HCT116 (cell line): ENCODE measurements at regions not wholly inside any gene's neighbourhood (a gene's known extent, or its start where the extent isn't known, plus 50 kb on each side); places are given as distances from the start of the nearest gene placed in this dataset.

ENCODE experiments used
- ATAC-seq: fragments of 200-7000 bp; cut with Tn5 transposase; 2 replicates; pipeline ENCODE4 v1.9.1; 2020; ENCODE audit warnings: mild to moderate bottlenecking, moderate library complexity
- BruUV-seq: library from RNA; stranded (reverse); fragments of 400-500 nt; replicated peaks from 2 replicates; lab custom pipeline; 2021; lab: Mats Ljungman, UMichigan
- CTCF ChIA-PET: fragments of 300-600 bp; sonication (Branson Sonifier 250); formaldehyde crosslinking; loops from one replicate; lab custom pipeline; 2021; ENCODE audit warnings: antibody characterized with exemption; lab: Charles Lee
- POLR2A ChIA-PET: fragments of 300-600, 350-600 bp; sonication (Branson Sonifier 250); formaldehyde crosslinking; loops from one replicate; lab custom pipeline; 2021; ENCODE audit warnings: antibody characterized with exemption; lab: Charles Lee
- RAD21 ChIA-PET, 2 experiments: fragments of 300-600 bp; sonication (Branson Sonifier 250); formaldehyde crosslinking; loops; one replicate each; lab custom pipeline; 2023; ENCODE audit warnings: low total read pairs in 2 of 2; ENCODE audit not compliant: uncharacterized antibody in 2 of 2, unreplicated experiment in 2 of 2, low non-redundant PET in 1 of 2; lab: Charles Lee
- DNase-seq: peaks from one replicate; pipeline ENCODE4 v3.0.0-alpha.2; 2010; ENCODE audit warnings: low read depth, low spot score
- H2AFZ ChIP-seq: fragments of 200-600 bp; shearing (Covaris generic), sonication (generic); 2 replicates; pipeline ENCODE4 v1.6.1; 2017; ENCODE audit warnings: low read depth, mixed run types, mixed read lengths, antibody characterized with exemption, low read length; ENCODE audit not compliant: poor library complexity, severe bottlenecking
- H3K27ac ChIP-seq: 2 replicates; pipeline ENCODE4 v1.5.1; 2012; ENCODE audit warnings: low read depth, low read length
- H3K27me3 ChIP-seq: fragments of 200-600 bp; sonication (generic); 2 replicates; pipeline ENCODE4 v1.6.1; 2016; ENCODE audit warnings: mixed run types, low read length, mixed read lengths; ENCODE audit not compliant: insufficient read depth
- H3K36me3 ChIP-seq, 2 experiments: fragments of 200-500 bp in 1 of 2; fragments of 200-600 bp in 1 of 2; sonication (Bioruptor generic) in 1 of 2; sonication (generic) in 1 of 2; 2 replicates each; pipeline versions ENCODE4 v1.5.1 to v1.6.1; 2014 to 2016; ENCODE audit warnings: low read length in 2 of 2, inconsistent platforms in 1 of 2, mixed read lengths in 1 of 2, mixed run types in 1 of 2; ENCODE audit not compliant: insufficient read depth in 2 of 2, control insufficient read depth in 1 of 2
- H3K4me1 ChIP-seq, 2 experiments: fragments of 200-600 bp in 1 of 2; sonication (generic) in 1 of 2; 2 replicates each; pipeline versions ENCODE4 v1.5.1 to v1.6.1; 2012 to 2017; ENCODE audit warnings: low read length in 2 of 2, inconsistent platforms in 1 of 2, mild to moderate bottlenecking in 1 of 2, mixed read lengths in 1 of 2, mixed run types in 1 of 2, moderate library complexity in 1 of 2; ENCODE audit not compliant: insufficient read depth in 2 of 2, control insufficient read depth in 1 of 2
- H3K4me2 ChIP-seq: fragments of 200-600 bp; sonication (generic); 2 replicates; pipeline ENCODE4 v1.6.1; 2017; ENCODE audit warnings: mixed run types, low read length, mixed read lengths
- H3K4me3 ChIP-seq, 2 experiments: fragments of 200-600 bp in 1 of 2; sonication (generic) in 1 of 2; replicated peaks in 1 of 2; 2 replicates each; pipeline ENCODE4 v1.5.1; 2011 to 2016; ENCODE audit warnings: low read length in 2 of 2, control low read depth in 1 of 2, low read depth in 1 of 2, mild to moderate bottlenecking in 1 of 2, mixed read lengths in 1 of 2, mixed run types in 1 of 2
- H3K79me2 ChIP-seq: fragments of 200-600 bp; sonication (generic); 2 replicates; pipeline ENCODE4 v1.6.1; 2017; ENCODE audit warnings: mild to moderate bottlenecking, mixed run types, low read length, moderate library complexity, mixed read lengths; ENCODE audit not compliant: insufficient read depth
- H3K9ac ChIP-seq: fragments of 200-600 bp; sonication (generic); 2 replicates; pipeline ENCODE4 v1.6.1; 2016; ENCODE audit warnings: low read length, mixed read lengths
- H3K9me2 ChIP-seq: fragments of 200-600 bp; sonication (generic), shearing (Covaris generic); 2 replicates; pipeline ENCODE4 v1.6.1; 2017; ENCODE audit warnings: mixed run types, mild to moderate bottlenecking, moderate library complexity; ENCODE audit not compliant: insufficient read depth
- H3K9me3 ChIP-seq, 2 experiments: fragments of 200-500 bp in 1 of 2; fragments of 200-600 bp in 1 of 2; sonication (Bioruptor generic) in 1 of 2; sonication (generic) in 1 of 2; 2 replicates each; pipeline ENCODE4 v1.6.1; 2014 to 2017; ENCODE audit warnings: low read length in 2 of 2, mixed read lengths in 2 of 2, inconsistent platforms in 1 of 2, low read depth in 1 of 2, mild to moderate bottlenecking in 1 of 2, mixed run types in 1 of 2, moderate library complexity in 1 of 2; ENCODE audit not compliant: control insufficient read depth in 1 of 2, insufficient read depth in 1 of 2
- H4K20me1 ChIP-seq: fragments of 200-600 bp; sonication (generic), shearing (Covaris generic); 2 replicates; pipeline ENCODE4 v1.6.1; 2017; ENCODE audit warnings: mixed run types, mild to moderate bottlenecking, moderate library complexity; ENCODE audit not compliant: insufficient read depth
- CEBPB ChIP-seq: IDR thresholded peaks from 2 replicates; pipeline ENCODE4 v1.6.1; 2012; ENCODE audit warnings: low read depth
- EZH2 ChIP-seq: fragments of 200-600 bp; sonication (generic); IDR thresholded peaks from 2 replicates; pipeline ENCODE4 v1.6.1; 2017; ENCODE audit warnings: antibody characterized with exemption, mixed run types
- FOSL1 ChIP-seq: IDR thresholded peaks from 2 replicates; pipeline ENCODE4 v1.6.1; 2012; ENCODE audit warnings: low read depth
- POLR2A ChIP-seq: IDR thresholded peaks from 2 replicates; pipeline ENCODE4 v1.7.0; 2011; ENCODE audit warnings: borderline replicate concordance; ENCODE audit not compliant: insufficient read depth, insufficient read length; ENCODE audit errors: extremely low read depth
- POLR2AphosphoS5 ChIP-seq: IDR thresholded peaks from 2 replicates; pipeline ENCODE4 v1.6.1; 2011; ENCODE audit warnings: mild to moderate bottlenecking, low read depth, low read length, moderate library complexity
- RAD21 ChIP-seq: IDR thresholded peaks from 2 replicates; pipeline ENCODE4 v1.6.1; 2012; ENCODE audit warnings: low read depth, mild to moderate bottlenecking
- SIN3A ChIP-seq: IDR thresholded peaks from 2 replicates; pipeline ENCODE4 v1.6.1; 2012; ENCODE audit warnings: low read depth
- SP1 ChIP-seq: IDR thresholded peaks from 2 replicates; pipeline ENCODE4 v1.6.1; 2012; ENCODE audit warnings: low read depth
- SRF ChIP-seq: IDR thresholded peaks from 2 replicates; pipeline ENCODE4 v1.6.1; 2012; ENCODE audit warnings: low read depth
- TCF7L2 ChIP-seq: IDR thresholded peaks from 2 replicates; pipeline ENCODE4 v1.7.0; 2011; ENCODE audit warnings: borderline replicate concordance, inconsistent platforms; ENCODE audit not compliant: insufficient read depth, insufficient read length; ENCODE audit errors: extremely low read depth
- YY1 ChIP-seq: IDR thresholded peaks from 2 replicates; pipeline ENCODE4 v1.6.1; 2011; ENCODE audit warnings: low read length, low read depth, moderate library complexity, mild to moderate bottlenecking; ENCODE audit not compliant: insufficient replicate concordance; ENCODE audit errors: extremely low read depth
- ZNF274 ChIP-seq: fragments of 200-500 bp; sonication (Bioruptor generic); IDR thresholded peaks from 2 replicates; pipeline ENCODE4 v1.6.1; 2014; ENCODE audit warnings: mild to moderate bottlenecking, low read depth, low read length, inconsistent platforms
- intact Hi-C: fragments of 100-400 bp; cut with micrococcal nuclease; formaldehyde crosslinking; loops from 2 replicates; pipeline ENCODE4 v1.10.0; 2022
- TF ChIP-seq, protein P1 (sequence below): IDR thresholded peaks from 2 replicates; pipeline ENCODE4 v1.6.1; 2012; ENCODE audit warnings: low read depth
- TF ChIP-seq, protein P2 (sequence below): IDR thresholded peaks from 2 replicates; pipeline ENCODE4 v1.6.1; 2011; ENCODE audit warnings: mild to moderate bottlenecking, low read length, moderate library complexity; ENCODE audit not compliant: insufficient replicate concordance; ENCODE audit errors: extremely low read depth

DNA sequence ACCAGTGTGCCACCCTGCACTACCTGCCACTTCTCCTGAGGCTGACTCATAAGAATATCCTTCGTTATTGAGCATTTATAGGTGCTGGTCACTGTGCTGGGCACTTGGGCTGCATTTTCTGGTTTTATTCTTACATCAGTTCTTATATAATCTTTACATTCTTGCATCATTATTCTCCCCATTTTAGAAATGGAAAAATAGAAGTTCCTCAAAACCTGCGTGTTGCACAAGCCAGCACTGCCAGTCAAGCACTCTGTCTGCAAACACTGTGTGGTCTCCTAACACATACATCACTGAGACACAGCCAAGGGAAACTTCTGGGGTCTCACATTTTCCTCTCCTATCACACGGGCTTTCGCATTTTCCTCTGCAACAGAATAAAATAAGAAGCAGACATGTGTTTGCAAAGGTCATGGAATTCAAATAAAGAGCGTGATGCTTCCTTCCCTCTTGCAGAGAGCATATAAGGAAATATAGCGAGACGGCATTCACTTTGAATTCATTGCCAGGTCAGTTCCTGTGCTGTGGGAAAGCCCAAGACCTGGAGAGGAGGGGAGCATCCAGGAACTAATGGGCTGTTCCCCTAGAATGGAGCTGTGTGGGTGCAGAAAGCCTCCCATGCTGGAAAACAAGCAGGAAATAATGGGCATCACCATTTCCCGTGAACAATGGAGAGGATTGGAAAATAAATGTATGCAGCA, 73.9 kb upstream of the SEZ6L start:
- no peak for ATAC-seq
- H3K4me2 ChIP-seq: no peak overlapping the region
- H3K4me3 ChIP-seq: no peak overlapping the region
- ChIA-PET RAD21 (no interaction called here), CTCF (no interaction called here), POLR2A (no interaction called here)
- BruUV-seq: no TSS peak
- H3K9me2 ChIP-seq: no peaks in the 10 kb centered on the region
- H3K9me3 ChIP-seq: no peaks in the 10 kb centered on the region
- no peaks in the 10 kb centered on the region for H3K4me1 ChIP-seq
- H4K20me1 ChIP-seq: no peaks in the 10 kb centered on the region
- no peak overlapping the region for H3K9ac ChIP-seq
- TF ChIP-seq ZNF274: no peak
- no peak for TF ChIP-seq TCF7L2
- TF ChIP-seq EZH2: no peak
- no peak for TF ChIP-seq YY1
- no peak for TF ChIP-seq SIN3A
- TF ChIP-seq RAD21: no peak
- no peak for TF ChIP-seq POLR2AphosphoS5
- TF ChIP-seq, protein P1, sequence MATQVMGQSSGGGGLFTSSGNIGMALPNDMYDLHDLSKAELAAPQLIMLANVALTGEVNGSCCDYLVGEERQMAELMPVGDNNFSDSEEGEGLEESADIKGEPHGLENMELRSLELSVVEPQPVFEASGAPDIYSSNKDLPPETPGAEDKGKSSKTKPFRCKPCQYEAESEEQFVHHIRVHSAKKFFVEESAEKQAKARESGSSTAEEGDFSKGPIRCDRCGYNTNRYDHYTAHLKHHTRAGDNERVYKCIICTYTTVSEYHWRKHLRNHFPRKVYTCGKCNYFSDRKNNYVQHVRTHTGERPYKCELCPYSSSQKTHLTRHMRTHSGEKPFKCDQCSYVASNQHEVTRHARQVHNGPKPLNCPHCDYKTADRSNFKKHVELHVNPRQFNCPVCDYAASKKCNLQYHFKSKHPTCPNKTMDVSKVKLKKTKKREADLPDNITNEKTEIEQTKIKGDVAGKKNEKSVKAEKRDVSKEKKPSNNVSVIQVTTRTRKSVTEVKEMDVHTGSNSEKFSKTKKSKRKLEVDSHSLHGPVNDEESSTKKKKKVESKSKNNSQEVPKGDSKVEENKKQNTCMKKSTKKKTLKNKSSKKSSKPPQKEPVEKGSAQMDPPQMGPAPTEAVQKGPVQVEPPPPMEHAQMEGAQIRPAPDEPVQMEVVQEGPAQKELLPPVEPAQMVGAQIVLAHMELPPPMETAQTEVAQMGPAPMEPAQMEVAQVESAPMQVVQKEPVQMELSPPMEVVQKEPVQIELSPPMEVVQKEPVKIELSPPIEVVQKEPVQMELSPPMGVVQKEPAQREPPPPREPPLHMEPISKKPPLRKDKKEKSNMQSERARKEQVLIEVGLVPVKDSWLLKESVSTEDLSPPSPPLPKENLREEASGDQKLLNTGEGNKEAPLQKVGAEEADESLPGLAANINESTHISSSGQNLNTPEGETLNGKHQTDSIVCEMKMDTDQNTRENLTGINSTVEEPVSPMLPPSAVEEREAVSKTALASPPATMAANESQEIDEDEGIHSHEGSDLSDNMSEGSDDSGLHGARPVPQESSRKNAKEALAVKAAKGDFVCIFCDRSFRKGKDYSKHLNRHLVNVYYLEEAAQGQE: no peak
- TF ChIP-seq CEBPB: no peak
- no peak for TF ChIP-seq FOSL1
- TF ChIP-seq POLR2A: no peak
- TF ChIP-seq SRF: no peak
- TF ChIP-seq, protein P2, sequence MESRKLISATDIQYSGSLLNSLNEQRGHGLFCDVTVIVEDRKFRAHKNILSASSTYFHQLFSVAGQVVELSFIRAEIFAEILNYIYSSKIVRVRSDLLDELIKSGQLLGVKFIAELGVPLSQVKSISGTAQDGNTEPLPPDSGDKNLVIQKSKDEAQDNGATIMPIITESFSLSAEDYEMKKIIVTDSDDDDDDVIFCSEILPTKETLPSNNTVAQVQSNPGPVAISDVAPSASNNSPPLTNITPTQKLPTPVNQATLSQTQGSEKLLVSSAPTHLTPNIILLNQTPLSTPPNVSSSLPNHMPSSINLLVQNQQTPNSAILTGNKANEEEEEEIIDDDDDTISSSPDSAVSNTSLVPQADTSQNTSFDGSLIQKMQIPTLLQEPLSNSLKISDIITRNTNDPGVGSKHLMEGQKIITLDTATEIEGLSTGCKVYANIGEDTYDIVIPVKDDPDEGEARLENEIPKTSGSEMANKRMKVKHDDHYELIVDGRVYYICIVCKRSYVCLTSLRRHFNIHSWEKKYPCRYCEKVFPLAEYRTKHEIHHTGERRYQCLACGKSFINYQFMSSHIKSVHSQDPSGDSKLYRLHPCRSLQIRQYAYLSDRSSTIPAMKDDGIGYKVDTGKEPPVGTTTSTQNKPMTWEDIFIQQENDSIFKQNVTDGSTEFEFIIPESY: no peak
- no peak for TF ChIP-seq SP1
- no peak for DNase-seq
- peaks cover 32% of the 10 kb centered on the region for H3K27me3 ChIP-seq
- H3K36me3 ChIP-seq: no peaks in the 10 kb centered on the region
- H2AFZ ChIP-seq: no peak overlapping the region
- intact Hi-C loops: no loop called here
- H3K27ac ChIP-seq: no peak overlapping the region
- H3K79me2 ChIP-seq: no peaks in the 10 kb centered on the region
